T-helper 1 cell treated with Interleukin-12 subunit alpha and Interleukin-12 subunit beta and Interleukin-4 antibody, amounts not matched to agents 30 ng/mL and 1 ng/mL, for 36 hours (primary cell): ENCODE measurements at regions not wholly inside any gene's neighbourhood (a gene's known extent, or its start where the extent isn't known, plus 50 kb on each side); places are given as distances from the start of the nearest gene placed in this dataset.
"Not testable (repeated sequence)": the region's sequence is repeated elsewhere in the genome, so short reads cannot be mapped to it uniquely, and the experiment has no call there.

ENCODE experiments used
- intact Hi-C: fragments of 100-400 bp; cut with micrococcal nuclease; formaldehyde crosslinking; loops from one replicate; pipeline ENCODE4 v1.15.1; 2024

DNA sequence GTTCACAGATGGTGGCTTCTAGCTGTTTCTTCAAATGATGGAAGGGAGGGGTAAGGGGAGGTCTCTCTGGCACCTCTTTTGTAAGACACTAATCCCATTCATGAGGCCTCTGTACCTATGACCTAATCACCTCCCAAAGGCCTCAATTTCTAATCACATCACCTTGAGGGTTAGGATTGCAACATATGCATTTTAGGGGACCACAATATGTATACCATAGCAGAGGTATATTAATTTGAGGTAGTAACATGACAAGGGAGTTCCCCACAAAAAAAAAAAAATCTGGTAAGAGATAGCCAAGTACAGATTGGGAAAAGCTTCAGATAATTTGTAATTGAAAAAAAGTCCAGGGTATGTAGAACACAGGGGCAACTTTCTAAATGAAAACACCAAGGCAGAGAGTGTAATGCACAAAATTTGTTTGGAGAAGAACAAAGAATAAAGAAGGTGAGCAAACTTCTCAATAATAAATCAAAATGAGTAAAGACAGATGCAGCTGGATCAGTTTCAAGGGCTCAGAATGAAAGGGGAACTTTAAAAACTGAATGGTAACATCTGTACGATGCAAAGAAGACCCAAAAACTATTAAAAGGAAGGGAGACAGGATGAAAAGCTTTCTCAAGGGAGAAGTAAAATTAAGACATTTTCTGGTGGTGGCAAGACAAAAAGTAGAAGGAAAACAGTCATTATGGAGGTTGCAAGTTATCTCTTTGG, 125.5 kb upstream of the DCN start:
- intact Hi-C loops = no loop called here

DNA sequence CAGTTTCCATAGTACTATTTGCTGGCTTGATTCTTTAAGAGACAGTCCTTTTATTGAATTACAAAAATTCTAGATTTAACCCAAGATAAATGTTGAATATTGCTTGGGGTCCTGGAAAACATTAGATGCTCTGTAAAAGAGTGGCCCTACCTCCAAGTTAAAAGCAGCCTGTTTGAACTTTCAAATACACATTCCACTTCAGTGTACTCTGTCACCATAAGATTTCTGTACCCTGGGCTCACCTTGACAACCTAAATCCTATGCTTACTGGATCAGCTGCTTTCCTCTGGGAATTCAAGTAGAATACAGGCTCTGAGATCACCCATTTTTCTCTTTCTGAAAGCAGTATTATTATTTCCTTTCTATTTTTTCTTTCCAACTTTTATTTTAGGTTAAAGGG, 107.7 kb upstream of the DCN start:
- intact Hi-C loops = no loop called here

DNA sequence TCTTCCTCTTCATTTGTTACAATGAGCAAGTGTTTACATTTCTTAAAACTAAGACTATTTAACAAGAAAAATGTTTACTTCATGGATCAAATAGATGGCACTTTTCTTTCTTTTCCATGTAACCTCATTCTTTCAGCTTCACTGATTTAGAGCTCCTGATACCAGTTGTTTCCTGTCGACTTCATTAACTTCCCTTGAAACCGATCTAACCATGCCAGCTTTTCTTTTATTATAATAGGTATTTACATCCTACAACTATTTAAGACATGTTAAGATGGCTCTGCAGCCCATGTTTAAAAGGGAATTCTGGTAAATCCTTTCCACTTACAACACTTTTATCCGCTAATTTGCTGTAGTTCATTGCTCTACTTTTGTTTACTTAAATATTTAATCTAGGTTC, 107.3 kb upstream of the DCN start:
- intact Hi-C loops = no loop called here

GRCh38 chr12:91289072-91289471, 106.5 kb upstream of the DCN start:
- intact Hi-C loops = no loop called here

GRCh38 chr12:91287753-91288152, 105.1 kb upstream of the DCN start:
- intact Hi-C loops = no loop called here

- intact Hi-C loops = no loop called here
Observed at GRCh38 chr12:91278126-91278525, 95.5 kb upstream of the DCN start.

DNA sequence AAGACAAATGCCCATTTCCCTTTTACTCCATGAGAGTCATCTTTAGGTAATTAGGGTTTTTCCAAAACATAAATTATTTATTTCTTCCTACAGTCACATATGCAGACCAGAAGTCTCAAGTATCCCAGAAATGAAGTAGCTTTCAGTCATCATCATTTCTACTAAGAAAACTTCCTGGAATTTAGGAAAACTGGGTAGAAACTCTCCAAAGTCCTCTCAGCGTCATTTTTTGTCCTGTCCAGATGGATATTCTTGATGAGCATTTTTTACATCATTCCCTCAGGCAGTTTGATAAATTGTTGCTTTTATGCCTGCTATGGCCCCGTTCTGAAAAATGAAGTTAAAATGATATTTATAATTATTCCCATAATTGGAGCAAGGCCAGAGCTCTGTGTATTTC, 93.9 kb upstream of the DCN start:
- intact Hi-C loops = no loop called here

DNA sequence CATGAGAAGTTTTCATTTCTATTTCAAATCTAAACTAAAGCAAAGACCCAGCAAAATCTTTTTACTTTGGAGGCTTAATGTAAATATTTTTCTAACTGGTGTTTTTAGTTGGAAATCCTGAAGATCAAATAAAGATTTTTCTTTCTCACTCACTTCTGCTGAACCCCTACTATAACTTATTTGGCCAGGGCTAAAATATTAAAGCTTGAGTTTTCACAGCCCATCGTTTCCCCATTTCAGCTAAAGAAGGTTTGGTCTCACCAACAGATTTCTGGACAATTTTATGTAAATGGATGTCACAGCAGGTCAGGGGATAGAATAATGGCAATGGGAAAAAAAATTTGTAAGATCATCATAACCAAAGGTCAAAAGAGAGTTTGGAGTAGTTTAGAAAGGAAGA, 92.7 kb upstream of the DCN start:
- intact Hi-C loops = no loop called here

DNA sequence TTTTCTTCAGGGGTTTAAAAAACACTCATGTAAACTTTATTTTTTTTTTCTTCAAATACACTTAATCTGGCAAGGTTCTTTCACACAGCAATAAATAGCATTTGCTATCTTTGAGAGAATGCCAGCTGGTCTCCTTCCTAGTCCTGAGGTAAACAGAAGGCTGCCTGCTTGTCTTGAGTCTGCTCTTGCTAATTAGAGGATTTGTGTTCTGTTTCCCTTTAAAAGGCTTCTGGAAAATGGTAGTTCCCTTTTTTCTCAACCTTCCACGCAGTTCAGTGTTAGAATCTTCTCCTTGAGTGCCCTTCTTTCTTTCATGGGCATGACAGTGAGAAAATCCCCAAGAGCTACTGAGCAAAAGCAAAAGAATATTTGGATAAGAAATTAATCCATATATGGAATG, 92.3 kb upstream of the DCN start:
- intact Hi-C loops = no loop called here

- intact Hi-C loops = no loop called here
Observed at GRCh38 chr12:91273560-91273959, 90.9 kb upstream of the DCN start.

DNA sequence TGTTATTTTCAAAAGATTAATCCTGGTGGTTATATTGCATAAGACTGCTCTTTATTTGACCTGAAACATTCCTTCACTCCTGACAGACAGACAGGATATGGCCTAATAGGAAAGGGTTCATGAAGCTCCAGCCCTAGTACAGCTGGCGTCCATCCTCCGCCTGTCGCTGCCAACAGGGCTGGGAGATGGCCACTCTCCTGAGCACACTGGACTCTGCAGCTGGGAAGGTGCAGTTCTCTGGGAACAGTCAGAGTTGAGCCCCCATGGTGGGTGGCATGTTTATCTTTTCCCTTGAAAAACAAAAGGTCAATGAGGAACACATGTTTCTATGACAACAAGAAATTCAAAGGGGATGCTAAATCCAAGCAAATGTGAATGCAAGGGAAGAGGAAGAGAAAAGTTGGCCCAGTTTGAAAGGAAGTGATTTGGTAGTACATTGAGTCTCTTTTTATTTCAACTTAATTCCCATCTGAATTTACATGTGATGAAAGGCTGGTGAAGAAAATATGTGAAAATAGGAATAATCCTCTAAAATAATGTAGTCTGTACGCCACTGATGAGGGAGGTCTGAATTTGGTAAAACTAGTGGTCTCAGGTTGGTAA, 89.9 kb upstream of the DCN start:
- intact Hi-C loops = no loop called here

DNA sequence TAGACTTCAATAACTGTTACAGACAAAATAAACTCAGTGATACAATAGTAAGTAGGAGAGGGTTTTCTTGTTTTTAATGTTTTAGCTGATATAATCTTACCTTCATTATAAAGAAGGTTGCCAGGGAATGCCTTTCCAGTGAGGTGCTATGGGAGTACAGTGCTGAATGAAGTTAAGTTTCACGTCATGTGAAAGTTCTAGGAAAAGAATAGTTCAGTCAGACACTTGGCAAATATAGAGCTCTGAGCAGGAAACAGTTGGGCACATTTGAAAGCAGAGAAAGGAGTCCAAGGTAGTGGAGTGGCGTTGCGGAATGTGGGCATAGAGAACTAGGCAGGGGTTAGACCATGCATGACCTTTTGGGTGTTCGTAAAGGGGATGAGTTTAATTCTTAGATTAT, 88.6 kb upstream of the DCN start:
- intact Hi-C loops = no loop called here

DNA sequence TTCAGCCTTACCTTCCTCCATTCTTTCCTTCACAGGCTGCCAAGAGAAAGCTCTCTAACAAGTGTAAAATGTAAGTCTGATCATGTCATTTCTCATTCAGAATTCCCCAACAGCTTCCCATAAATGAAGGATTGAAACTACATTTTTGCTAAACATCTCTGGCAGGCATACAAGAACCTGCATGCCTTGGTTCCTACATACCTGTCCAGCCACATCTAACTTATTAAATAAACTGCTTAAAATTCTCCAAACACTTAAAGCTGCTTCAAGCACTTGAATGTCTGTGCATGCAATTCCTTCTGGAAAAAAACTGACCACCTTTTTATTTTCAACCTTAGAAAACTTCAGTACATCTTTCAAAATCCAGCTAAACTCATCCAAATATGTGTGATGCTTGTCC, 84.4 kb upstream of the DCN start:
- intact Hi-C loops = no loop called here

DNA sequence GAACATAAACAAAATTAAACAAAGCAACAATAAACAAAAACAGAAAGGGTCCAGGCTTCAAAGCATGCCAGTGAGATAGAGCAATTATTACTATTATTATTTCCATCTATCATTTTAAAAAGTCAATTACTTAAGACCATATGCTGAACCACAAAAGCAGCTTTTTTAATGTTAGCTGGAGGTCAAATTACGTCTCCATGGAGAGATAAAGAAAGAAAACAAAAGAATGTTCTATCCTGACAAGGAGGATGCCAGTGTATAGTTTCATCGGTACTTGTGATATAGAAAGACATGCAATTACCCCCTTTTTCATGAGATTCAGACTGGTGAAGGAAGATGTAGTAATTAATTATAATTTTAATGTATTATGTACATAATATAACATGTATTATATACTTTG, 81.6 kb upstream of the DCN start:
- intact Hi-C loops = no loop called here

- intact Hi-C loops = no loop called here
Observed at GRCh38 chr12:91261820-91262676, 79.4 kb upstream of the DCN start.

DNA sequence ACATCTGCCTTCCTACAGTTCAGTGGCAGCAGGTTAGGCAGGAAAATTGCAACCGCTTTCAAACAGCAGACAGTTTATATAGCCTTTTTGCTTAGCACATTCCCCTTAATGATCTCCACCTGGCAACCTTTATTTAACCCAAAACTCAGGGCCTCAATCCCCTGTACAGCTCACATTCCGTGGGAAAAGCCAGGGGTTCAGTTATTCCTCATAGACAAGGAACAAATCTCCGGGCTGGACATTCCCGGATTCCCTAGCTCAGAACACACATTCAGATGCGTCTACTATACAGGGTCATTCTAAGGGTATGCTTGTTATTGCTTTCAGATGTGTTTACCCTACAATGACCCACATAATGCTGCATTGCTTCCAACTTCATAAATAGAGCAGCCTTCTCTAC, 73.8 kb upstream of the DCN start:
- intact Hi-C loops = no loop called here

- intact Hi-C loops = no loop called here
Observed at GRCh38 chr12:91252341-91252740, 69.7 kb upstream of the DCN start.

- intact Hi-C loops = no loop called here
Observed at GRCh38 chr12:91250273-91250665, 67.7 kb upstream of the DCN start.

DNA sequence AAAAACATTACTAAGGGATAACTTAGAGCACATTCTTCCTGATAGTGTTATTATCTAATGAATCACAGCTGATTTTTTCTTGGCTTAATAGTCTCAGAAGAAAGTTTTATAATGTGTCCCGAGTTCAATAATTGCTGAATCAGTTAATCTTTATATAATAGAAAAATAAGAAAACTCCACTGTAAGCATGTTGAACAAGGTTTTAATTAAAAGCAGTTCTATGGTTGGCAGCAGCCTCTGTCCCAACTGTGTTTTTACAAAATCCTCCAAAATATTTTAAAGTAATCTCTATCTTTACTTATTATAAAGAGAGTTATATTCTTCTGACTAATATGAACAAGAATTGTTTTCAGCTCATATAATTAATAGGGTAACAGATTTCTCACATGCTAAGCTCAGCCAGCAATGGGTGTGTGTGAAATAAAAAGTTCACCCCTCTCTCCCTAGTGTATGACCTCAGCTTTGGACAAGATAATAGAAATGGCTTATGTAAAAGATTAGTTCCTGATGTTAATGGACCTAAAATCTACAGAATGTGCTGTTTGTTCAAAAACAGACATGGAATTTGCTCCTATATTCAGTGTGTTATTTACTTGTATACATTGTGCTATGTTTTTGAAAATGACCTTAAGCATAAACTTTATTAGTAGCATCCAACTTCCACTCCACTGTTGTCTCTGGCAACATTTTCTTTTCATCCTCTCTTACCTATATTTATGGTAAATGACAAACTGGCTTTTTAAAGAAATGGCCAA, 67.1 kb upstream of the DCN start:
- intact Hi-C loops = no loop called here

- intact Hi-C loops = no loop called here
Observed at GRCh38 chr12:91249054-91249453, 66.4 kb upstream of the DCN start.

GRCh38 chr12:91243177-91243576, 60.6 kb upstream of the DCN start:
- intact Hi-C loops = not testable (repeated sequence)

GRCh38 chr12:91241756-91242155, 59.1 kb upstream of the DCN start:
- intact Hi-C loops = no loop called here
